ENCODE measurements at regions not wholly inside any gene's neighbourhood (a gene's known extent, or its start where the extent isn't known, plus 50 kb on each side); places are given as distances from the start of the nearest gene placed in this dataset.

DNA sequence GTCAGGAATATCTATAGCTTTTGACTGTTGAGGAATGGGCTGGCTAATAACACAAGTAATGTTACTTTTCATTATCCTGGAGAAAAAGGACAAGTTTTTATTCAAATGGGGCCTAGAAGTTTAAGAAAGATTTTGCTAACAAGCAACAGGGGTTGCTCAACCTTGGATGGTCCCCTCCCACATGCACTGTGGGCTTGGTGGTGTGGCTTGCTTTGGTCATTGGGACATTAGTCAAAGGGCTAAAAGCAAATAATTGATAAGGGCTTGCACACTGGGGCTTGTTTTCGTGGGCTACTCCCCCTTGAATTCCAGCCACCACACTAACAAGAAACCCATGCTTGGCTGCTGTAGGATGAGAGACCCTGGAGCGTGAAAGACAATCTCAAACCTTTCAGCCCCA lies 127.6 kb downstream of the JCAD start:
- no peak for TF ChIP-seq EZH2 (IDR thresholded peaks at IDR 0.05; ENCODE audit: insufficient read depth, poor library complexity, severe bottlenecking)
- no peak for TF ChIP-seq EZH2phosphoT487 (IDR thresholded peaks at IDR 0.05; ENCODE audit: insufficient read depth, low read depth)

Data from GM23248 (cell line).